CD14-positive monocyte (primary cell): ENCODE measurements at regions not wholly inside any gene's neighbourhood (a gene's known extent, or its start where the extent isn't known, plus 50 kb on each side); places are given as distances from the start of the nearest gene placed in this dataset.

Experiments used
- DNase-seq, 3 donors: peaks; one replicate each; pipeline ENCODE4 v3.0.0-alpha.2; 2011 to 2022
- H2AFZ ChIP-seq: 2 replicates; pipeline ENCODE4 v1.6.0; 2012; ENCODE audit warnings: mild to moderate bottlenecking, low read depth, low read length, inconsistent platforms; ENCODE audit not compliant: insufficient read depth, poor library complexity, severe bottlenecking
- H3K27ac ChIP-seq, 2 donors: 1 replicate in 1 of 2; 2 replicates in 1 of 2; pipeline ENCODE4 v1.5.1; 2012 to 2013; ENCODE audit warnings: low read length in 2 of 2, control low read depth in 1 of 2, inconsistent platforms in 1 of 2, low read depth in 1 of 2, mild to moderate bottlenecking in 1 of 2
- H3K27me3 ChIP-seq, 2 donors: one replicate each; pipeline versions ENCODE4 v1.6.0 to v1.6.1; 2011 to 2013; ENCODE audit warnings: low read length in 2 of 2; ENCODE audit not compliant: control insufficient read depth in 2 of 2, insufficient read depth in 2 of 2
- H3K36me3 ChIP-seq, 2 donors: replicated peaks in 1 of 2; 1 replicate in 1 of 2; 2 replicates in 1 of 2; pipeline versions ENCODE4 v1.5.1 to v1.6.1; 2012 to 2013; ENCODE audit warnings: low read length in 2 of 2, control low read depth in 1 of 2, inconsistent platforms in 1 of 2, mild to moderate bottlenecking in 1 of 2; ENCODE audit not compliant: insufficient read depth in 2 of 2, control insufficient read depth in 1 of 2
- H3K4me1 ChIP-seq, 2 donors: 1 replicate in 1 of 2; 2 replicates in 1 of 2; pipeline versions ENCODE4 v1.5.1 to v1.6.1; 2012 to 2013; ENCODE audit warnings: low read length in 2 of 2, control low read depth in 1 of 2, inconsistent platforms in 1 of 2, mild to moderate bottlenecking in 1 of 2, moderate library complexity in 1 of 2; ENCODE audit not compliant: insufficient read depth in 2 of 2, control insufficient read depth in 1 of 2
- H3K4me2 ChIP-seq: replicated peaks from 2 replicates; pipeline ENCODE3; 2012; ENCODE audit warnings: low read length, moderate library complexity, mild to moderate bottlenecking; ENCODE audit not compliant: poor library complexity, severe bottlenecking; ENCODE audit errors: extremely low read depth
- H3K4me3 ChIP-seq, 3 experiments: fragments of 200-600 bp in 1 of 3; sonication (generic) in 1 of 3; replicated peaks in 1 of 3; 1 replicate in 2 of 3; 2 replicates in 1 of 3; pipeline ENCODE4 v1.5.1; 2011 to 2013; ENCODE audit warnings: low read length in 3 of 3, mild to moderate bottlenecking in 3 of 3, control low read depth in 2 of 3, low read depth in 2 of 3, inconsistent platforms in 1 of 3, moderate library complexity in 1 of 3
- H3K79me2 ChIP-seq: 2 replicates; pipeline ENCODE4 v1.6.0; 2012; ENCODE audit warnings: mild to moderate bottlenecking, control low read depth, inconsistent platforms, low read length, moderate library complexity; ENCODE audit not compliant: insufficient read depth
- H3K9ac ChIP-seq: 2 replicates; pipeline ENCODE4 v1.6.0; 2017; ENCODE audit warnings: low read length, mild to moderate bottlenecking; ENCODE audit not compliant: insufficient read depth, poor library complexity, severe bottlenecking
- H3K9me3 ChIP-seq, 2 donors: replicated peaks in 1 of 2; 1 replicate in 1 of 2; 2 replicates in 1 of 2; pipeline versions ENCODE4 v1.5.1 to v1.6.1; 2012 to 2013; ENCODE audit warnings: low read length in 2 of 2, control low read depth in 1 of 2; ENCODE audit not compliant: control insufficient read depth in 1 of 2, insufficient read depth in 1 of 2
- H4K20me1 ChIP-seq: 2 replicates; pipeline ENCODE4 v1.6.0; 2012; ENCODE audit warnings: mild to moderate bottlenecking, low read length, control low read depth, moderate library complexity; ENCODE audit not compliant: insufficient read depth
- H3K27ac Mint-ChIP-seq, 7 donors: one replicate each; pipeline ENCODE4 v1.8.0; 2020; ENCODE audit warnings: mild to moderate bottlenecking in 7 of 7, mixed read lengths in 7 of 7, moderate library complexity in 6 of 7, inconsistent platforms in 2 of 7
- H3K27me3 Mint-ChIP-seq, 3 donors: one replicate each; pipeline ENCODE4 v1.8.0; 2021 to 2022; ENCODE audit warnings: low read depth in 3 of 3, mild to moderate bottlenecking in 3 of 3, mixed read lengths in 3 of 3, moderate library complexity in 3 of 3, inconsistent platforms in 1 of 3
- H3K36me3 Mint-ChIP-seq, 2 donors: one replicate each; pipeline ENCODE4 v1.8.0; 2020; ENCODE audit warnings: mixed read lengths in 2 of 2, inconsistent platforms in 1 of 2, mild to moderate bottlenecking in 1 of 2
- H3K4me1 Mint-ChIP-seq: one replicate; pipeline ENCODE4 v1.8.0; 2020; ENCODE audit warnings: mild to moderate bottlenecking, mixed read lengths
- H3K4me3 Mint-ChIP-seq, 2 donors: one replicate each; pipeline ENCODE4 v1.8.0; 2020; ENCODE audit warnings: mild to moderate bottlenecking in 2 of 2, mixed read lengths in 2 of 2, moderate library complexity in 1 of 2
- H3K9me3 Mint-ChIP-seq, 7 donors: one replicate each; pipeline ENCODE4 v1.8.0; 2020 to 2022; ENCODE audit warnings: mixed read lengths in 7 of 7, mild to moderate bottlenecking in 6 of 7, moderate library complexity in 6 of 7, inconsistent platforms in 2 of 7
- WGBS: methylation state at CpG from one replicate; pipeline ENCODE4 v1.1.5; 2013; ENCODE audit warnings: missing lambda C conversion rate; ENCODE audit not compliant: insufficient coverage; 5-methylcytosine and 5-hydroxymethylcytosine counted together
- intact Hi-C, 2 donors: fragments of 100-400 bp; cut with micrococcal nuclease; formaldehyde crosslinking; loops; one replicate each; pipeline versions ENCODE4 v1.15.0 to v1.15.1; 2023
- TF ChIP-seq, protein P1 (sequence below): fragments of 200-600 bp; IDR thresholded peaks from one replicate; pipeline ENCODE4 v1.8.0; 2022; ENCODE audit warnings: antibody characterized with exemption, mild to moderate bottlenecking

GRCh38 chr22:44413211-44413610 lies 84.8 kb downstream of the RTL6 start:
- TF ChIP-seq, protein P1, sequence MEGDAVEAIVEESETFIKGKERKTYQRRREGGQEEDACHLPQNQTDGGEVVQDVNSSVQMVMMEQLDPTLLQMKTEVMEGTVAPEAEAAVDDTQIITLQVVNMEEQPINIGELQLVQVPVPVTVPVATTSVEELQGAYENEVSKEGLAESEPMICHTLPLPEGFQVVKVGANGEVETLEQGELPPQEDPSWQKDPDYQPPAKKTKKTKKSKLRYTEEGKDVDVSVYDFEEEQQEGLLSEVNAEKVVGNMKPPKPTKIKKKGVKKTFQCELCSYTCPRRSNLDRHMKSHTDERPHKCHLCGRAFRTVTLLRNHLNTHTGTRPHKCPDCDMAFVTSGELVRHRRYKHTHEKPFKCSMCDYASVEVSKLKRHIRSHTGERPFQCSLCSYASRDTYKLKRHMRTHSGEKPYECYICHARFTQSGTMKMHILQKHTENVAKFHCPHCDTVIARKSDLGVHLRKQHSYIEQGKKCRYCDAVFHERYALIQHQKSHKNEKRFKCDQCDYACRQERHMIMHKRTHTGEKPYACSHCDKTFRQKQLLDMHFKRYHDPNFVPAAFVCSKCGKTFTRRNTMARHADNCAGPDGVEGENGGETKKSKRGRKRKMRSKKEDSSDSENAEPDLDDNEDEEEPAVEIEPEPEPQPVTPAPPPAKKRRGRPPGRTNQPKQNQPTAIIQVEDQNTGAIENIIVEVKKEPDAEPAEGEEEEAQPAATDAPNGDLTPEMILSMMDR, result no peak
- Histone ChIP-seq H3K79me2 (no peaks in the 10 kb centered on the region), H3K4me2 (no peak overlapping the region), H4K20me1 (no peaks in the 10 kb centered on the region), H3K4me1 (no peaks in the 10 kb centered on the region), H3K36me3 (no peaks in the 10 kb centered on the region), H3K4me3 (no peak overlapping the region), H3K9ac (no peak overlapping the region), H3K27ac (no peak overlapping the region), H3K9me3 (no peaks in the 10 kb centered on the region), H3K27me3 (no peaks in the 10 kb centered on the region), H2AFZ (no peak overlapping the region)
- intact Hi-C loops, result no loop called here
- no peak for DNase-seq
- peaks cover 0 to 5% (median 1%) of the 10 kb centered on the region in 7 donors for H3K9me3 Mint-ChIP-seq
- peaks cover 4 to 12% (median 11%) of the 10 kb centered on the region in 3 donors for H3K27me3 Mint-ChIP-seq
- no peaks in the 10 kb centered on the region for H3K4me1 Mint-ChIP-seq
- H3K27ac Mint-ChIP-seq, result no peak overlapping the region
- no peaks in the 10 kb centered on the region for H3K36me3 Mint-ChIP-seq
- no peak overlapping the region for H3K4me3 Mint-ChIP-seq
- 91% methylated on average over 7 of the region's 11 CpGs for WGBS

- intact Hi-C loops, result no loop called here
- Histone ChIP-seq H3K9ac (no peak overlapping the region), H3K36me3 (no peaks in the 10 kb centered on the region), H3K27me3 (no peaks in the 10 kb centered on the region), H3K9me3 (no peaks in the 10 kb centered on the region), H3K27ac (no peak overlapping the region), H3K79me2 (no peaks in the 10 kb centered on the region), H3K4me3 (no peak overlapping the region), H3K4me1 (no peaks in the 10 kb centered on the region), H3K4me2 (no peak overlapping the region), H2AFZ (no peak overlapping the region), H4K20me1 (no peaks in the 10 kb centered on the region)
- Mint-ChIP-seq H3K4me1 (no peaks in the 10 kb centered on the region), H3K27ac (no peak overlapping the region), H3K36me3 (no peaks in the 10 kb centered on the region), H3K27me3 (peaks cover 4 to 10% (median 8%) of the 10 kb centered on the region in 3 donors), H3K9me3 (peaks cover 0 to 3% (median 0%) of the 10 kb centered on the region in 7 donors), H3K4me3 (no peak overlapping the region)
- 90% methylated on average over 16 of the region's 19 CpGs for WGBS
- TF ChIP-seq, protein P1, result no peak
- no peak for DNase-seq
These were observed 85.8 kb downstream of the RTL6 start for GRCh38 chr22:44412136-44412731.
